Dedifferentiated amniotic fluid mesenchymal stem cell (primary cell): ENCODE measurements at regions not wholly inside any gene's neighbourhood (a gene's known extent, or its start where the extent isn't known, plus 50 kb on each side); places are given as distances from the start of the nearest gene placed in this dataset.
A peak's percentile ranks its signal among the peaks of the same experiment; 100 is the strongest.
"Not testable (repeated sequence)": the region's sequence is repeated elsewhere in the genome, so short reads cannot be mapped to it uniquely, and the experiment has no call there.

Experiments
- DNase-seq: peaks from one replicate; pipeline ENCODE4 v3.0.0-alpha.2; 2016; ENCODE audit errors: extremely low spot score

- DNase-seq = not testable (repeated sequence)
Measured at GRCh38 chr2:91422102-91422501, 2730.6 kb downstream of the RPIA start.

- not testable (repeated sequence) for DNase-seq
Measured at GRCh38 chr2:91427148-91427547, 2735.7 kb downstream of the RPIA start.

GRCh38 chr2:91441932-91442245 is 2750.4 kb downstream of the RPIA start:
- not testable (repeated sequence) for DNase-seq

- DNase-seq = peak; percentile 14
Measured at GRCh38 chr2:91442246-91442905, 2750.9 kb downstream of the RPIA start.

GRCh38 chr2:91442906-91443729 is 2751.6 kb downstream of the RPIA start:
- DNase-seq = peak; percentile 14

GRCh38 chr2:91443730-91444115 is 2752.2 kb downstream of the RPIA start:
- peak; percentile 6 for DNase-seq

- peak; percentile 12 for DNase-seq
Measured at GRCh38 chr2:91445705-91446104, 2754.2 kb downstream of the RPIA start.

GRCh38 chr2:91446489-91446888 is 2755.0 kb downstream of the RPIA start:
- DNase-seq = not testable (repeated sequence)

GRCh38 chr2:91446915-91447314 is 2755.4 kb downstream of the RPIA start:
- DNase-seq = not testable (repeated sequence)

- DNase-seq = not testable (repeated sequence)
Measured at GRCh38 chr2:91447508-91447907, 2756.0 kb downstream of the RPIA start.

- peak; percentile 11 for DNase-seq
Measured at GRCh38 chr2:91462292-91462691, 2770.8 kb downstream of the RPIA start.

GRCh38 chr2:91463007-91463406 is 2771.5 kb downstream of the RPIA start:
- not testable (repeated sequence) for DNase-seq

- not testable (repeated sequence) for DNase-seq
Measured at GRCh38 chr2:91466780-91467363, 2775.4 kb downstream of the RPIA start.

GRCh38 chr2:91476244-91476935 is 2784.9 kb downstream of the RPIA start:
- DNase-seq = not testable (repeated sequence)

GRCh38 chr2:91476936-91477246 is 2785.4 kb downstream of the RPIA start:
- peak; percentile 10 for DNase-seq

- peak; percentile 9 for DNase-seq
Measured at GRCh38 chr2:91477291-91477690, 2785.8 kb downstream of the RPIA start.

GRCh38 chr2:91477731-91478672 is 2786.5 kb downstream of the RPIA start:
- no peak for DNase-seq

GRCh38 chr2:91478851-91479718 is 2787.6 kb downstream of the RPIA start:
- not testable (repeated sequence) for DNase-seq

- DNase-seq = not testable (repeated sequence)
Measured at GRCh38 chr2:91485226-91485625, 2793.8 kb downstream of the RPIA start.
